T-helper 2 cell (primary cell): ENCODE measurements at regions not wholly inside any gene's neighbourhood (a gene's known extent, or its start where the extent isn't known, plus 50 kb on each side); places are given as distances from the start of the nearest gene placed in this dataset.

Experiments
- DNase-seq, 5 experiments: peaks; one replicate each; pipeline versions ENCODE4 v3.0.0 to v3.0.0-alpha.2; 2012 to 2022

DNA sequence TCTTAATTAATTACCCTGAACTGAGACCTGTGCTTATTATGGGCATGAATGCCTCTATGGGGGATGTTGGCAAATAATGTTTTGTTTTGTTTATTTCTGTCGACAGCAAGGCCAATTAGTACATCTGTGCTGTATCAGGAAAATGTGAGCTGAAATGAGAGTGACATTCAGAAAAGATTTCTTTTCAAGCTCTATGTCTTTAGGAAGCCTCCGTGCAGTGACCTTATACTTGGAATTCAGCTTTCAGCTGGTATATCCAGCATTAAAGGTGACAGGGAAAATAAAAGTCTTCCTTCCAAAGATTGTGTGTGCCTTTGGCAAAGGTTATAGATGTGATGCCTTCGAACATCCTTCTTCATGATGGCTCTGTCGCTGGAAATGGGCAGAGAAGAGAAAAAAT, 1061.1 kb downstream of the SORCS3 start:
- DNase-seq: no peak

DNA sequence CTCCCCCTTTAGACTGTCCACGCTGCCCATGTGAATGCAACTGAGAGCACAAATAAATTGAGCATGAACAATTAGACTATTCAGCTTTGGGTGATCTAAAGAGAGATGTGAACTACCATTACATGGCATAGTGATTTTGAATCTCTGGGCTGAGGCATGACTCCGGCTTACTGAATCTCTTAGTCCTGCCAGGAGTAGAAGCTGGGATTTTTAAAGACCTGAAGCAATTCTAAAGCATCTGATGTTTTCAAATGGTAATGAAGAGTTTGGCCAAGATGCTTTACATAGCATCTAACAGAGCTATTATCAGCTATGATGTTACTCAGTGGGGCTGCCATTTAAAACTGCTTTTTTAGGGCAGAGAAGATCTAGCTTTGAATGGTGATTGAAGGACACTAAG, 1059.1 kb downstream of the SORCS3 start:
- DNase-seq: no peak

DNA sequence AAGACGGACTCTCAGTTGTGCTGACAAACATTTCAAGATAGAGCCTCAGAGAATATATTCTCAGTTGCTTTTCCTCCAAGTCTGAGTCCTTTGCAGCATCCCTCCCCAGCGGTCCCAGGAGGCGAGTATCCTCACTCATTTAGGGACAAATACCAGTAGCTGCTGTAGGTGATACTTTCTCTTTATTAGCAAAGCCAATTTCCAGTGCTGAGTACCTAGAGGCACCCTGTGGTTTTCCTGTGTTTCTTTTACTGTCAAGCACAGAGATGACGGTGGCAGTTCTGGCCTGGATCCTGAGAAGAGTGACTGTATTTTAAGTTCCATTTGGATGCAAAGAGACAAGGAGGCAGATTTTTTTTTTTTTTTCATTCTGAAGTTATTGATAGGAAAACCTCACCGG, 1058.4 kb downstream of the SORCS3 start:
- no peak for DNase-seq

DNA sequence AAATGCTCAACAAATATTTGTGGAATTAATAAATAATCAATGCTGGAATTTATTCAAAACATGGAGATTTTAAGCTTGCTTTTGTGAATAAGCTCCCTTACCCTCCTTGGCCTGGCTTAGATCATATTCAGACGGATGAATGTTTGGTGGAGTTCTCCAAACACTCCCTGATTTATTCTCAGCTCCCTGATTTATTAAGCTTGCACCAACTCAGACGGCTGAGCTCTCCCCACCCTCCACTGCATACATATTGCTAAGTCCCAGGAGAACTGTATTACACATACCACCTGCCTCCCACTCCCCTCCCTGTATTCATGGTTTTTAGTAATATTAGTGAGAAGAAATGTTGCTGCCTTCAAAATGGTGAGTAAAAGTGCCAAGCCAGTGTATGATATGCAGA, 1057.5 kb downstream of the SORCS3 start:
- DNase-seq: no peak

DNA sequence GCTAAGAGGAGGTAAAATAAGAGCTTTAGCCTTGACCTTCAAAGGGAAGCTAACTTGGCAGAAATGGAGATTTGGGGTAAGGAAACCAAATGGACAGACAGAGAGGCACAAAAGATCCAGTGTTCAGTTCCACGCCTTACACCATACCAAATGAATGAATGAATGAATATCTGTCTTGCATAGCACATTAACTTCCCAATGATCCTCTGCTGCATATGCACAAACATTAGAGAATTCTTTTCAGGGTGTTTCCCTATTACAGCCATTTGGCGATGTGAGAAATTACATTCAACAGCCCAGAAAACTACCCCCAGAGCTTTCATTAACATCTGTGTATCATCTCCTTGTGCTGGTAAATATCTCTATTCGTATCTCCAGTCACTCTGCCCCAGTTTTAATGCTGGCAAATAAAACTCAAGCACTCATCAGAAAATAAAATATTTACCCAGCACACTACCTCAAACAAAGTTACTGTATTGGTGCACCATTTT, 1056.2 kb downstream of the SORCS3 start:
- no peak for DNase-seq

DNA sequence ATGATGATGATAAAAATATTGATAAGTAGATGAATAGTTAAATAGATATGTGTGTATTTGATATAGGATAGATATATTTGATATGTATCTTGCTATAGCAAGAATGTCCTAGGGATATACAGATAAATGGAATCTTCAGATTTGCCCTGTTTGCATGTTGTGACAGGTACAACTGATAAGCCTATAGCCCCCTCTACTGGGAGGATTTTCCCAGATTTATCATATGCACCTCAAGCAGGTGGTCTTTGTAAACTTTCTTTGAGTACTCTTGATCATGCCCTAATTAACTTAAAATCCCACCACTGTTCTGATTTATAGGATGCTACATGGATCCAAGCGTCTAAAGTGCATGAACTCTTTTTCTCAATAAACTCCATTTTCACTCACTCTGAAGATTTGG, 1050.7 kb downstream of the SORCS3 start:
- peak in 1 of 5 experiments; percentile 1 for DNase-seq

DNA sequence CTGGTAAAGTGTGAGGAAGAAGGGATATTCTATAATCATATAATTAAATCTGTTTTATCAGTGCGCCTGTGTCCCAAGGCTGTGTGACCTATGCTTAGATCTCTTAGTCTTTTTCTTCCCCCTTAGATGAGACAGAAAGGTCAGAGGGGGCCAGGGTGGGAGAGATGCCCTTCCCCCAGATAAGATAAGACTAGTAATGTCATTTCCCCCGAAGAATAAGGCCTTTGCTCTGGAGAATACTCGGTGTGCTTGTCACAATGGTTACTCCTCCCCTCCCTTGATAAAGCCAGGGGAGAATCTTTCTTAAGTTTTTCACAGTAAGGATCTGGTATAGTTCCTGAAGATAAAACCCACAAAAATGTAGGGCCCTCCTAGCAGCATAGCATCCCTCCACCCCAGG, 1041.8 kb downstream of the SORCS3 start:
- no peak for DNase-seq

DNA sequence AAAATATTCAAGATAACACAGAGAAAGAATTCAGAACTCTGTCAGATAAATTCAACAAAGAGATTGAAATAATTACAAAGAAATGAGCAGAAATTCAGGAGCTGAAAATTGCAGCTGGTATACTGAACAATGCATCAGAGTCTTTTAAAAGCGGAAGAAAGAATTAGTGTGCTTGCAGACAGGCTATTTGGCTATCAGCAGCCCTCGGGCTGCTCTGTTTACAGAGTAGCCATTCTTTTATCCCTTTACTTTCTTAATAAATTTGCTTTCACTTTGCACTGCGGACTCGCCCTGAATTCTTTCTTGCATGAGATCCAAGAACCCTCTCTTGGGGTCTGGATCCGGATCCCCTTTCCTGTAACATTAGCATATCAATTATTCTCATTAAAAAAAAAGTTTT, 1040.0 kb downstream of the SORCS3 start:
- DNase-seq: no peak

DNA sequence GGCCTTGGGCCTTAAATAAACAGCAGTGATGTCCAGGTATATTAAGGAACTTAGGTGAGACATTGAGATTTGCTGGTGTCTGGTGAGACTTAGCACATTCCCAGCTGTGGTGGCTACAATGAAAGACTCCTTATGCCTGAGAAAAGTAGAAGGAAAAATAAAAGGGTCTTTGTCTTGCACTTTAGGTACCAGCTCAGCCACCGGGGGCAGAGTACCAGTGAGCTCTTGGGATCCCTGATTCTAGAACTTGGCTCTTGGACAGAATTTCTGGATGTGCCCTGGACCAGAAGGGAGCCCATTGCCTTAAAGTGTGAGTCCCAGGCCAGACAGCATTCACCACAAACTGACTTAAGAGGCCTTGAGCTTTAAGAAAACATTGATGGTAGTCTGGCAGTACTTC, 1038.7 kb downstream of the SORCS3 start:
- DNase-seq: no peak

DNA sequence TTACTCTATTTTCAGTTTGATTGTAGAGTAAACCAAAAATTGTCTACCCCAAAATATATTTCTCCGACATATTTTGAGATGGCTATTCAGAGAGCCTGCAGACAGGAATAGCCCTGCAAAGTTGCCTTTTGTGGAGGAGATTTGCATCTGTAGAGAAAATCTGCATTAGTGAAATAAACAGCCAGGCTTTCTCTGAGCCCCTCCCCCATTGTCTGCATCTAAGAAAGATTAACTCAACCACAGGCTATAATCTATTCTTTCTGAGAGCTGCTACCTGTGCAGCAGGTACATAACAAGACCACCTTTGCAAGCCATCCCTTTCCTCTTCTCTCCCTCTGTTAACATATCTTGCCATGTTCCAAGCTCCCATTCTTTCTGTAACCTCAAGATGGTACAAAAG, 1034.2 kb downstream of the SORCS3 start:
- no peak for DNase-seq

DNA sequence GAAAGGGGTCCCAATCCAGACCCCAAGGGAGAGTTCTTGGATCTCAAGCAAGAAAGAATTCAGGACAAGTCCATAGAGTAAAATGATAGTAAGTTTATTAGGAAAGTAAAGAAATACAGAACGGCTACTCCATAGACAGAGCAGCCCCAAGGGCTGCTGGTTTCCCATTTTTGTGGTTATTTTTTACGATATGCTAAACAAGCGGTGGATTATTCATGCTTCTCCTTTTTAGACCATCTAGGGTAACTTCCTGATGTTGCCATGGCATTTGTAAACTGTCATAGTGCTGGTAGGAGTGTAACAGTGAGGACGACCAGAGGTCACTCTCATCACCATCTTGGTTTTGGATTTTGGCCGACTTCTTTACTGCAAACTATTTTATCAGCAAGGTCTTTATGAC, 1033.4 kb downstream of the SORCS3 start:
- no peak for DNase-seq

DNA sequence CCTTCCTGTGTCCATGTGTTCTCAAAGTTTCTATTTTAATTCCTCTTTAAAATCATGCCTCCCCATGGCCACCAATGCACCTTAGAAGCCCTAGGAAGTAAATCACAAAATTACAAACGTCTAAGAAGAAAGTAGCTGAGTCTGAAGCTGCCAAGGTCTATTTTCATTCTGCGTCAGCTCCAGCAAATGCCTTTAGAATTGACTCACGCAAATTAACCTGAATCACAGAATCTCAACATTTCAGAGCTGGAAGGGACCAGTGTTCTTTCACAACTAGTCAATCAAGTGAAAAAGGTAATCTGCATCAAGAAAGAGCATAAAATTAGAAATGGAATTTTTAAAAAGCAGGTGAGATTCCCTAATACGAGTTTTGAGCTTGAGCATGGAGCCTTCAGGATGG, 1017.6 kb downstream of the SORCS3 start:
- peak in 1 of 5 experiments; percentile 55 for DNase-seq

DNA sequence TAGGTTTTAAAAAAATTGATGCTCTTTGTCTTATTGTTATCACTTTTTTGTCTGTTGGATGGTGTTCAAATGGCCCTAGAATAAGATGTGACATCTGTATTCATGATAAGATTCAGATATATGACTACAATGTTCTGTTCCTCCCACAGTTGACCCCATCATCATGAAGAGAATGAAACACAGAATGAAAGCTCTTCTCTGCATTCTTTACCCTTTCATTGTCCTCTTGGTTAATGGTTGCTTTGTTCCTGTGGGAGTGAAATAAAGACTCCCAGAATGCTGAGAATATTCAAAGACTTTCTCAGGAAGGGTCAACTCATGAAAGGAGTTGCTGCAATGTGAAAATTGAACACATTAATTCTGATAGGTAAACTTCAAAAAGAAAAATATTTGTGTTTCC, 1015.8 kb downstream of the SORCS3 start:
- DNase-seq: no peak

DNA sequence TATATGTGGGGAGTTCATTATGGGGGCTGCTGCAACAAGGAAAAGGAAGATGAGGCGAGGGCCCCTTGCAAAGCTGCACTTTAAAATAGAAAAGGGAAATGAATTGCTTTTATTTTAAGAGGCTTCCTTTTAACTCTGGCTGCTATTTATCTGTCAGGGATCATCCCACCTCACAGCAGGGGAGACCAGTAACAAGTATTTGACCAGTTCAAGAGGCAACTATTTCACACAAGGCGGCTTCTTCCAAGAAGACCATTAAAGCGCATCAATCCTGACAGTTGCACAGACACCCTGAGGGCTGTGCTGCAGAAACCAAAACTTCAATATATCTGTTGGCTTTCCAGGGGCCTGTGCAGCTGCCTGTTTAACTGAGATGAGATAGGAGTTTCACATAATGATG, 1009.2 kb downstream of the SORCS3 start:
- no peak for DNase-seq

DNA sequence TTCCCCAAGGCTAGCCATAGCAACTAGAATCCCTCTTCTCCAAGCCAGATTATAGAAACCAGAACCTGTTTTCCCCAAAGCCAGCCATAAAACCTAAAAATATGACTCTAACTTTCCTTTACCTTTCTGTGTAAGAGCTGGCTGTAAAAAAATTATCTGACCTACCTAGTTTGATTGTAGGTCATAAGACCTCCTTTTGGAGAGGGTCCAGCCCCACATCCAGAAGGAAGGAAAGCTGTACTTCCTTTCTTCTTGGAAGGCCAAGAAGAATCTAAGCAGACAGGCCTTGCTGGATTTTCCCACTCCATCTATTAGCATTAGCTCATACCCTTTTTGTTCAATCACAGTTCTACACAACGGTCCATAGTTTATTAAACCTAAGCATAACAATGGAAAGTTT, 1006.3 kb downstream of the SORCS3 start:
- DNase-seq: no peak

DNA sequence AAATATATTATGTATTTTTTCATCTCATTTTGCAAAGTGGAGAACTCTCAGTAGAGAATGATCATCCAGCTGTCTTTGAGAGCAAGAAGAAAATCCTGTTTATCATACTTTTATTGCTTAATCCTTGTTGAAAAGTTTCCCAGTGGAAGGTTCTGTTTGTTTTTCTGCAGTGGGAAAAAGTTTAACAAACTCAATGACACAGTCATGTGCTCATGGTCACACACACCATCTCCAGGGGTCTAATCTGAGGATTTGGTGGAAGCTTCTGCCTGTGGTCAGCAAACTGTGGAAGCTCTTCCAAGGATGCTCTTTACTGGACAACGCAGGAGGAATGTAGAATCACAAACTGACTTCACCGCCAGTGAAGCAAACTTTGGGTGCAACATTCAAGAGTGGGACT, 1003.9 kb downstream of the SORCS3 start:
- DNase-seq: no peak

DNA sequence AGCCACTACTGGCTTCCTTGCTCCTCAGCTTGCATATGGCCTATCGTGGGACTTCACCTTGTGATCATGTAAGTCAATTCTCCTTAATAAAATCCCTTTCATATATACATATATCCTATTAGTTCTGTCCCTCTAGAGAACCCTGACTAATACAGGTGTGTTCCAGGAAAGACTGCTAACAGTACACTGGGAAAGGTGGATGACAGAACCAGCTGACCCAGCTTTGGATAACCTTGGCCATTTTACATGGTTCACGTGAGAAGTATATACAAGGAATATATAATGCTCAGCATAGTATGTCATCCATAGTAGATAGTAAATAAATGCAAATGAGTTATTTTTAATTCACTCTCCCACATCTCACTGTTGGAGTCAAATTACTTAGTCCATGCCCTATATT, 1003.5 kb downstream of the SORCS3 start:
- no peak for DNase-seq

DNA sequence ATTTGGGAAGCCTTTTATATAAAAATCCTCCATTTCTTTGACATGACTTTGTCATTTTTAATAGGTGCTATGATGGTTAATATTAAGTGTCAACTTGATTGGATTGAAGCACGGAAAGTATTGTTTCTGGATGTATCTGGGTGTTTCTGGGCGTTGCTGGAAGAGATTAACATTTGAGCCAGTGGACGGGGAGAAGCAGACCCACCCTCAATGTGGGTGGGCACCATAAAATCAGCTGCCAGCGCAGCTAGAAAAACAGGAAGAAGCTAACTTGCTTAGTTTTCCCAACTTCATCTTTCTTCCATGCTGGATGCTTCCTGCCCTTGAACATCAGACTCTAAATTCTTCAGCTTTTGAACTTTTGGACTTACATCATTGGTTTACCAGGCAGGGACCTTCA, 1003.0 kb downstream of the SORCS3 start:
- DNase-seq: no peak

DNA sequence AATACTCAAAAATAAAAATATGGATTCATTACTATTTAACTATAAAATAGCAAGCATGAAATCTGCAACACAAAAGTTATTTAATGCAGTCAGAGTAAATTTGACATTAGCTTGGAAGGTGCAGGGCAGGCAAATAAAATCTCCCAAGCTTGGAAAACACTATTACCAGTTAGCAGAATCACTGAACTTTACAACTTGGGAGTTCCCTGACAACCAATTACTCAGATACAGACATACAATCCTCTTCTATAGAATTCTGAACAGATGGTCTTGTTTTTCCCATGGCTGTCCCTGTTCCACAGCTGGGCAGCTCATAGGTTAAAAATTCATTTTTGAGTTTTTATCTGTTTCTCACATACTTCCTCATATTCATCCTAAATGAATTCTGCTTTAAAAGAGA, 1002.6 kb downstream of the SORCS3 start:
- DNase-seq: no peak

DNA sequence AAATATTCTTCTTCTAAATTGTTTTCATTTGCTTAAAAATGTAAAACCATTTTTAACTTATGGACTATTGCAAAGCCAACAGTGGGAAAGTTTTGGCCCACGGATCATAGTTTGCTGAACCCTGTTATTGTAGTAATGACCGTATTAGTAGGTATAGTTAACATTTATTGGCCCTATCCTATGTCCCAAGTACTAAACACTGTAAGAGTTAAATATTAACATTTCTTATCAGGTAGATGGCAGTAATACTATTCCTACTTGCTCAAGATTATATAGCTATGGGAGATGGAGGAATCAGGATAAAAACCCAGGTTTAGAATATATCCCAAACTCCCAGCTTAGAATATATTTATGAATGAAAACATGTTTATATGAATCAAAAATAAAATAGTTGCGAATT, 993.2 kb downstream of the SORCS3 start:
- no peak for DNase-seq

DNA sequence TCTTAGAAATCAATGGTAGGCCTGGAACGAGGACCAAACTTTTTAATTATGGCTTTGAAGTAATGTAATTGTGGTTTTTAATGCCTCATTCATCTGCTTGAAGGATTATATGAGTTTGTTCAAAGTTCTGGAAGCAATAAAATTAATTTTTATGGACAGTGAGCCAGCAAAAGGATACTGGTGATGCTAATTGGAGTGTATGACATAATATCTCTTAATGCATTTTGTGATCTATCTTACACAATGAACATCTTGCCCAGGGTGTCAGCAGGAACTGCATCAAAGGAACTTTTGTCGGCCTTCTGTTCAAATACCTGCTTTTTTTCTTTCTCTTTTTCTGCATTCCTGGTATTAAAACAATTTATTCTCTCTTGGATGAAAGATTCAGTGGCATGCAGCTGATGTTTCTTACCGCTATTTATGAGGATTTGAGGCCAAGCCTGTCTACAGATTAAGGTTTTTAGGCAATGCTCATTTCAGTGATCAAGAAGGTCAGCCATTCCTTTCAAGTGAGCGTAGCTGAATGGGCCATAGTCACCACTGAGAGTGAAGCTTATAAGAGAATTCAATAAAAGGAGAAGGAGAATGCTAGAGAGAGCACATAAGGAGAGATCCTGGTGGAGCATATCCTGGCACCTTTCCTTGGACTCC, 974.8 kb downstream of the SORCS3 start:
- DNase-seq: no peak

DNA sequence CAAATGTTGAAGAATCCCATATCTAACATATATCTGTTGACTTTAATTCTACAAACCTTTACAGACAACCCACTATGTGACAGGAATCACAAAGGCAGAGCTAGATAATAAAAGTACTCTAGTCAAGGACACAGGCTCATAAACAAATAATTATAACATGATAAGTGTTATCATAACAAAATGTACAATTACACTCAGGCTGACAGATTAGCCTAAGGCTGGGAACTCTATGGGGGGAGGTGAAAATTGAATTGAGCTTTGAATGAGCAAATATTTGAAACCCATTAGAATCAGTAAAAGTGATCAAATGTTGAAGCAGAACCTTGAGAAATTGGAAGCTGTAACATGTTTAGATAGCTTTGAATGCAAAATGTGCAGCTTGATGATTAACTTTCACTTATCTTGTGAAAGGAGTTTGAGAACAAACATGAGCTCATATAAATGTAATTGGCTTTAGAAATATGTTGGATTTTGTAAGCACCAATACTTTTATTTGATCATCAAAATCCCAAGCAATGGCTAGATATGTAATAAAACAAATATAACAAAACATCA, 970.2 kb downstream of the SORCS3 start:
- no peak for DNase-seq

DNA sequence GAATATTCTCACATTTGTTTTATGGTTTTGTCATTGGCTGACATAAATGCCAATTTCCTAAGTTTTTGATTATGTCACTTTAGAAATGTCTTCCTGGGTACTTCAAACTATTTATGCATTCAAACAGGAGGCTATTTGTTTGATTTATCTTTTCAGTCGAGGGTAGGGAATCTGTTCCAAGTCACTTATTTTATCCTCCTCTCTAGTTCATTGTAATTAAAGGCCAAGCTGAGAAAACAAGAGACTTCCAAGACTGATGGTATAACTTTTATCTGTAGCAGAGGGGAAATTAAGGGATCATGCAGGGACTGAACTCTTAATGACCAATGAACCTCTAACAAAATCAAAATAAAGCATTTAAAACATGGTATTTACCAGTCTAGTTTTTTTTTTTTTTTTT, 968.4 kb downstream of the SORCS3 start:
- DNase-seq: no peak

DNA sequence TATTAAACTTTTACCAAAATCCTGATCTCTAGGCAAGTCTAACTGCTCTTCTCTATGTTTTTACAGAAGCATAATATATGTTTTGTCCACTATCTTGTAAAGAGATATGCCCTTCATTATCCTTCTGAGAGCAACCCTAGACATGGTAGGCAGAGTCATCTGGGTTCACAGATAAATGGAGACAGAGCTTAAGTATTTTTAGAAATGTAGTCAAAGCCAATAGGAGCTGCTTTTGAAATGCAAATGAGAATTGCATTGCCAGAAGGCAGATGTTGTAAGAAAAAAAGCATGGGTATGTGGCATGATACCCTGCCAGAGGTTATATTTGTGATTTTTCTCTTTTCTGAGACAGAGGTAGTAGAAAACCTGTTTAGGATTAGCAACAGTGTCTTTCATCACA, 964.8 kb downstream of the SORCS3 start:
- DNase-seq: no peak

DNA sequence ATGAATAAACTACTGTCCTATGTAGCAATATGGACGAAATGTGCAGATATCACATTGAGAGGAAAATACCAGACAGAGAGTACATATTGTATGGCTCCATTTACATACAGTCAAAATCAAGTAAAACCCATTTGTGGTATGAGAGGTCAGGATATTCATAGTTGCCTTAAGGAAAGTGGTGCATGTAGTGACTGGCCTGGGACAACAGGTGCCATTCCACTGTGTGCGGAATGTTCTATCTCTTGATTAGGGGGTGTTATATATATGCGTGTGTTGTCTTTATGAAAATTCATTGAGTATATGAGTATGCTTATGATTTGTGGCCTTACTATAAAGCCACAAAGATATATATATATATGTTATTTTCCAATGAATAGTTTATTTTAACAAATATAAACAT, 964.0 kb downstream of the SORCS3 start:
- DNase-seq: no peak
